IMR-90 (cell line): ENCODE measurements at regions not wholly inside any gene's neighbourhood (a gene's known extent, or its start where the extent isn't known, plus 50 kb on each side); places are given as distances from the start of the nearest gene placed in this dataset.
"Not testable (repeated sequence)": the region's sequence is repeated elsewhere in the genome, so short reads cannot be mapped to it uniquely, and the experiment has no call there.

Source experiments
- ATAC-seq: fragments of 200-7000 bp; cut with Tn5 transposase; 2 replicates; pipeline ENCODE4 v1.9.1; 2020; ENCODE audit warnings: low read depth, mild to moderate bottlenecking, moderate library complexity
- BruUV-seq: library from RNA; stranded (reverse); fragments of 400-500 nt; replicated peaks from 2 replicates; lab custom pipeline; 2021; lab: Mats Ljungman, UMichigan
- CTCF ChIA-PET: fragments of 300-600 bp; formaldehyde crosslinking; extraction: SDS; loops from one replicate; lab custom pipeline; 2021; ENCODE audit warnings: antibody characterized with exemption; lab: Yijun Ruan, JAX
- POLR2A ChIA-PET: fragments of 300-600 bp; sonication (Branson Sonifier 250); formaldehyde crosslinking; loops from one replicate; lab custom pipeline; 2022; ENCODE audit warnings: antibody characterized with exemption; ENCODE audit not compliant: unreplicated experiment; lab: Charles Lee
- DNase-seq: peaks from one replicate; pipeline ENCODE4 v3.0.0; 2013
- H2AFZ ChIP-seq: replicated peaks from 2 replicates; pipeline ENCODE3; 2013; ENCODE audit warnings: low read length, mild to moderate bottlenecking; ENCODE audit not compliant: poor library complexity
- H2AK5ac ChIP-seq: 2 replicates; pipeline ENCODE4 v1.6.1; 2013; ENCODE audit warnings: low read depth, low read length, inconsistent platforms
- H2AK9ac ChIP-seq: replicated peaks from 2 replicates; pipeline ENCODE3; 2013; ENCODE audit warnings: mild to moderate bottlenecking, low read depth, low read length, moderate library complexity; ENCODE audit not compliant: poor library complexity
- H2BK120ac ChIP-seq: 2 replicates; pipeline ENCODE4 v1.6.1; 2013; ENCODE audit warnings: low read depth, low read length, inconsistent platforms
- H2BK15ac ChIP-seq: 3 replicates; pipeline ENCODE4 v1.6.1; 2013; ENCODE audit warnings: low read depth, low read length, inconsistent platforms
- H2BK20ac ChIP-seq: 2 replicates; pipeline ENCODE4 v1.6.1; 2013; ENCODE audit warnings: low read depth, mild to moderate bottlenecking, inconsistent platforms, low read length, moderate library complexity
- H2BK5ac ChIP-seq: 2 replicates; pipeline ENCODE4 v1.6.1; 2013; ENCODE audit warnings: mild to moderate bottlenecking, low read depth, low read length, inconsistent platforms; ENCODE audit not compliant: poor library complexity, severe bottlenecking
- H3K14ac ChIP-seq: replicated peaks from 2 replicates; pipeline ENCODE4 v1.6.1; 2013; ENCODE audit warnings: low read depth, low read length, inconsistent platforms
- H3K18ac ChIP-seq: 2 replicates; pipeline ENCODE4 v1.6.1; 2013; ENCODE audit warnings: low read depth, low read length, control low read depth
- H3K23ac ChIP-seq: 2 replicates; pipeline ENCODE4 v1.6.1; 2013; ENCODE audit warnings: low read depth, low read length, inconsistent platforms
- H3K27ac ChIP-seq: 2 replicates; pipeline ENCODE4 v1.5.1; 2013; ENCODE audit warnings: mild to moderate bottlenecking, control low read depth, low read length; ENCODE audit not compliant: insufficient read depth
- H3K27me3 ChIP-seq: 2 replicates; pipeline ENCODE4 v1.6.1; 2013; ENCODE audit warnings: low read length; ENCODE audit not compliant: control insufficient read depth, insufficient read depth
- H3K36me3 ChIP-seq: 2 replicates; pipeline ENCODE4 v1.6.1; 2013; ENCODE audit warnings: low read length, mixed read lengths; ENCODE audit not compliant: control insufficient read depth, insufficient read depth
- H3K4ac ChIP-seq: 2 replicates; pipeline ENCODE4 v1.6.1; 2013; ENCODE audit warnings: low read depth, low read length, inconsistent platforms
- H3K4me1 ChIP-seq: 2 replicates; pipeline ENCODE4 v1.6.1; 2013; ENCODE audit warnings: low read length, mixed read lengths; ENCODE audit not compliant: control insufficient read depth, insufficient read depth
- H3K4me2 ChIP-seq: 2 replicates; pipeline ENCODE4 v1.6.1; 2013; ENCODE audit warnings: low read depth, mild to moderate bottlenecking, control low read depth, low read length, moderate library complexity
- H3K4me3 ChIP-seq: 2 replicates; pipeline ENCODE4 v1.5.1; 2013; ENCODE audit warnings: low read depth, mild to moderate bottlenecking, control low read depth, low read length, moderate library complexity; ENCODE audit not compliant: insufficient read depth
- H3K56ac ChIP-seq: 2 replicates; pipeline ENCODE4 v1.6.1; 2013; ENCODE audit warnings: low read length, inconsistent platforms; ENCODE audit not compliant: insufficient read depth; ENCODE audit errors: extremely low read depth
- H3K79me1 ChIP-seq, 2 experiments: 2 replicates each; pipeline ENCODE4 v1.6.1; 2013; ENCODE audit warnings: low read length in 2 of 2, inconsistent platforms in 1 of 2, low read depth in 1 of 2
- H3K9ac ChIP-seq: 2 replicates; pipeline ENCODE4 v1.6.1; 2013; ENCODE audit warnings: low read depth, low read length, control low read depth
- H3K9me1 ChIP-seq: 2 replicates; pipeline ENCODE4 v1.6.1; 2013; ENCODE audit warnings: low read length, inconsistent platforms; ENCODE audit not compliant: insufficient read depth
- H3K9me3 ChIP-seq: 2 replicates; pipeline ENCODE4 v1.6.1; 2013; ENCODE audit warnings: low read length; ENCODE audit not compliant: control insufficient read depth, insufficient read depth
- H4K20me1 ChIP-seq: 2 replicates; pipeline ENCODE4 v1.6.1; 2013; ENCODE audit warnings: low read length, inconsistent platforms; ENCODE audit not compliant: insufficient read depth
- H4K5ac ChIP-seq: 2 replicates; pipeline ENCODE4 v1.6.1; 2013; ENCODE audit warnings: mild to moderate bottlenecking, low read depth, low read length, control low read depth
- H4K8ac ChIP-seq, 2 experiments: 2 replicates each; pipeline ENCODE4 v1.6.1; 2013; ENCODE audit warnings: low read depth in 2 of 2, low read length in 2 of 2, control low read depth in 1 of 2, inconsistent platforms in 1 of 2
- H4K91ac ChIP-seq: 2 replicates; pipeline ENCODE4 v1.6.1; 2013; ENCODE audit warnings: low read depth, low read length, inconsistent platforms; ENCODE audit not compliant: insufficient read depth
- WGBS, 2 experiments: methylation state at CpG; one replicate each; pipeline versions ENCODE4 v1.1.5 to v1.1.7; 2013; ENCODE audit warnings: missing lambda C conversion rate in 2 of 2; ENCODE audit not compliant: insufficient read length in 1 of 2; ENCODE audit errors: extremely low coverage in 2 of 2; 5-methylcytosine and 5-hydroxymethylcytosine counted together
- dilution Hi-C: fragments of 300-500 bp; cut with HindIII; formaldehyde crosslinking; loops from one replicate; pipeline ENCODE4 v1.14.3; 2018; ENCODE audit warnings: low sequenced_read_pairs; ENCODE audit not compliant: unreplicated experiment
- in situ Hi-C: fragments of 300-500 bp; cut with MboI; formaldehyde crosslinking; loops from 3 replicates; pipeline ENCODE4 v1.14.3; 2019; ENCODE audit warnings: low sequenced_read_pairs, inconsistent platforms, mixed read lengths
- intact Hi-C: fragments of 100-400 bp; cut with micrococcal nuclease; formaldehyde crosslinking; loops from 2 replicates; pipeline ENCODE4 v1.10.0; 2022

GRCh38 chr12:68442353-68442972 lies 110.3 kb upstream of the MDM1 start:
- H3K4me3 ChIP-seq, H3K36me3 ChIP-seq, H3K56ac ChIP-seq, H2AFZ ChIP-seq, H3K23ac ChIP-seq, H2BK20ac ChIP-seq, H4K5ac ChIP-seq, H4K20me1 ChIP-seq, dilution Hi-C loops, DNase-seq, H3K14ac ChIP-seq, H2AK5ac ChIP-seq, H2BK5ac ChIP-seq, BruUV-seq, H3K4me2 ChIP-seq, H2BK120ac ChIP-seq, POLR2A ChIA-PET, intact Hi-C loops, H3K9ac ChIP-seq, ATAC-seq, in situ Hi-C loops, H3K27ac ChIP-seq, H3K27me3 ChIP-seq, H2AK9ac ChIP-seq, H3K79me1 ChIP-seq, H2BK15ac ChIP-seq, H4K8ac ChIP-seq, H3K4me1 ChIP-seq, H3K4ac ChIP-seq, H3K9me3 ChIP-seq, H3K9me1 ChIP-seq, H3K18ac ChIP-seq, H4K91ac ChIP-seq: not testable (repeated sequence)
- no CpG with 5 or more reads among the region's 3 CpGs for WGBS, 2 experiments
- CTCF ChIA-PET, result interaction anchor here (0.6 to 1.2 kb wide), 3 partner anchors 18 to 373 kb away, joined by 3 to 6 read pairs (median 3); no protein-coding TSS in a partner anchor

GRCh38 chr12:68443695-68444094 lies 111.5 kb upstream of the MDM1 start:
- H2BK20ac ChIP-seq, H3K23ac ChIP-seq, BruUV-seq, H3K9ac ChIP-seq, POLR2A ChIA-PET, H2BK120ac ChIP-seq, H2BK5ac ChIP-seq, H3K18ac ChIP-seq, H3K9me3 ChIP-seq, H3K14ac ChIP-seq, H2AK5ac ChIP-seq, H2BK15ac ChIP-seq, H3K56ac ChIP-seq, dilution Hi-C loops, H4K5ac ChIP-seq, H3K79me1 ChIP-seq, H4K20me1 ChIP-seq, DNase-seq, H3K4me3 ChIP-seq, intact Hi-C loops, H4K91ac ChIP-seq, H4K8ac ChIP-seq, H3K4ac ChIP-seq, in situ Hi-C loops, H3K9me1 ChIP-seq, H3K4me1 ChIP-seq, ATAC-seq, H3K27ac ChIP-seq, H2AK9ac ChIP-seq, H3K27me3 ChIP-seq, H3K4me2 ChIP-seq, CTCF ChIA-PET, H3K36me3 ChIP-seq, H2AFZ ChIP-seq: not testable (repeated sequence)
- no CpG with 5 or more reads among the region's 2 CpGs for WGBS, 2 experiments
